HEK293 (cell line): ENCODE measurements at regions not wholly inside any gene's neighbourhood (a gene's known extent, or its start where the extent isn't known, plus 50 kb on each side); places are given as distances from the start of the nearest gene placed in this dataset.

Experiments used
- KLF16 ChIP-seq: fragments of 450-650 bp; formaldehyde crosslinking; IDR thresholded peaks from 2 replicates; pipeline ENCODE4 v1.5.1; 2017; ENCODE audit warnings: missing biosample characterization, missing genetic modification characterization
- ZNF221 ChIP-seq: fragments of 450-650 bp; formaldehyde crosslinking; IDR thresholded peaks from 2 replicates; pipeline ENCODE4 v1.5.1; 2017; ENCODE audit warnings: missing biosample characterization, missing genetic modification characterization, borderline replicate concordance
- TF ChIP-seq, protein P1 (sequence below): fragments of 450-650 bp; formaldehyde crosslinking; IDR thresholded peaks from 2 replicates; pipeline ENCODE4 v1.5.1; 2016; ENCODE audit warnings: missing biosample characterization, missing genetic modification characterization, borderline replicate concordance

DNA sequence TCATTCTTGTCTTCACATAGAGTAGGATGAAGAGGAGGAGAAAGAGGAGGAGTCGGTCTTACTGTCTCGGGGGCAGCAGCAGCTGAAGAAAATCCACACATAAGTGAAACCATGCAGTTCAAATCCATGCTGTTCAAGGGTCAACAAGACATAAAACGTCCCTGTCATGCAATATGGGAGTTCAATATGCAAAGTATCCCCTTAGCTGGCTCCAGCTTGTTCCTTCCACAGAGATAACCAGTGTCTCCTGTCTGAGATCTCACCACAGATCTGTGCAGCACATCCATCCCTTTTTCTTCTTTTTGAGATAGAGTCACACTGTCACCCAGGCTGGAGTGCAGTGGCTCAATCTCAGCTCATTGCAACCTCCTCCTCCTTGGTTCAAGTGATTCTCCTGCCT is 357.5 kb downstream of the GALC start:
- TF ChIP-seq, protein P1, sequence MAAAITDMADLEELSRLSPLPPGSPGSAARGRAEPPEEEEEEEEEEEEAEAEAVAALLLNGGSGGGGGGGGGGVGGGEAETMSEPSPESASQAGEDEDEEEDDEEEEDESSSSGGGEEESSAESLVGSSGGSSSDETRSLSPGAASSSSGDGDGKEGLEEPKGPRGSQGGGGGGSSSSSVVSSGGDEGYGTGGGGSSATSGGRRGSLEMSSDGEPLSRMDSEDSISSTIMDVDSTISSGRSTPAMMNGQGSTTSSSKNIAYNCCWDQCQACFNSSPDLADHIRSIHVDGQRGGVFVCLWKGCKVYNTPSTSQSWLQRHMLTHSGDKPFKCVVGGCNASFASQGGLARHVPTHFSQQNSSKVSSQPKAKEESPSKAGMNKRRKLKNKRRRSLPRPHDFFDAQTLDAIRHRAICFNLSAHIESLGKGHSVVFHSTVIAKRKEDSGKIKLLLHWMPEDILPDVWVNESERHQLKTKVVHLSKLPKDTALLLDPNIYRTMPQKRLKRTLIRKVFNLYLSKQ, result no peak
- no peak for TF ChIP-seq ZNF221
- no peak for TF ChIP-seq KLF16 (tag by site-specific recombination)
